ENCODE measurements at regions not wholly inside any gene's neighbourhood (a gene's known extent, or its start where the extent isn't known, plus 50 kb on each side); places are given as distances from the start of the nearest gene placed in this dataset.
"Not testable (repeated sequence)": the region's sequence is repeated elsewhere in the genome, so short reads cannot be mapped to it uniquely, and the experiment has no call there.

DNA sequence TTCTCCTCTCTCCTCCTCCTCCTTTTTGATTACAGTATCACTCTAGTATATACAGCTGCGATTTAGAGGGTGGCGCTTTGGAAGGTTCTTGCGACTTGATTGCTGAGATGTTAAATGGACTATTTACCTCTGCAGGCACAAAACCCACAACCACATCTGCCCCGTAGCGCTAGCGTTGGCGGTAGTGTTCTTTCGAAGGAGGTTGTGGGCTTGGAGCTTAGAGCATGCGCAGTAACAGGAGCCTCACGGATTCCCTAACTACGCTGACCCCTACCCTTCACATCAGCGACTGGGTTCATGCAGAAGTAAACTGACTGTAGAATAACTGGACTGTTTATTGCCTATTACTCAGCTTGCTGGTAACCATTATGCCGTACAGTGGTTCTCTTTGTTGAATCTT is 58.0 kb downstream of the CGGBP1 start:
- DNase-seq (ENCODE audit: low spot score): no peak

DNA sequence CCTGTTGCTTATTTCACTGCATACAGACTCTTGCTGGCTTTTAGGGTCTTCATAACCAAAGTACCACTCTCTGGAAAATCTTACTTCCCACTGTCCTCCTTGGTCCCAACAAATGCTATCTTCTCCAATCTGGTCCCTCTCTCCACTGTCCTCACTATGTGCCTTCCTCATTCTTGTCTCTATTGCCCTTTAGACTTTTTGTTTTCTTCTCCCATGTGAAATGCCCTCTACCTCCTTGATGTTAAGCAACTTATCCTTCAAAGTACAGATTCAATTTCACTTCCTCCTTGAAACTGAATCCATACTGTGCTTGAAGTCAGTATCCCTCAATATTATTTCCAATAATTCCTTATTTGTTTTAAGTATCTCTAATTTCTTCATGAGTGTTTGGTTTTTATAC is 60.8 kb downstream of the CGGBP1 start:
- no peak for DNase-seq (ENCODE audit: low spot score)

- DNase-seq (ENCODE audit: low spot score): no peak
These were observed 61.5 kb downstream of the CGGBP1 start for GRCh38 chr3:87997298-87997697.

- DNase-seq (ENCODE audit: low spot score): no peak
These were observed 61.9 kb downstream of the CGGBP1 start for GRCh38 chr3:87996882-87997281.

- DNase-seq (ENCODE audit: low spot score): no peak
These were observed 65.2 kb downstream of the CGGBP1 start for GRCh38 chr3:87993566-87993965.

- DNase-seq (ENCODE audit: low spot score): no peak
These were observed 70.9 kb downstream of the CGGBP1 start for GRCh38 chr3:87987952-87988351.

GRCh38 chr3:87982421-87982820 is 76.4 kb downstream of the CGGBP1 start:
- DNase-seq (ENCODE audit: low spot score): no peak

DNA sequence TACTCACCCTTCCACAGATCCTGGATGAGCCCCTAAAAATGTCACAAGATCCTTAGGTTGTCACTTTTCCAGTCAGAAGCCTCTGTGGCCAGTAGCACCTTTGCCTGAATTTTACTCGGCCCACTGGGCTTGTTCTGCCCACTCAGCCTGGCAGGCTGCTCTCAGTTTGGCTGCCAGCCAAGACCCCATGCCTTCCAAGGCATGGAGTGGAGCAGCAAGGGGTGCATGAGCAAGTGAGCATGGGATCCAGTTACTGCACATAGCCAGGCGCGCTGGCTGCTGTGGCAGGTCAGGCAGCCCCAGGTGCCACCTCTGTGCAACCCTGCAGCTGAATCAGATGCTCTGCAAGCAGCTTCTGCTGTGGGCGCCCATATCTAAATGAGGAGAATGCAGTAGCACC is 79.3 kb downstream of the CGGBP1 start:
- no peak for DNase-seq (ENCODE audit: low spot score)

DNA sequence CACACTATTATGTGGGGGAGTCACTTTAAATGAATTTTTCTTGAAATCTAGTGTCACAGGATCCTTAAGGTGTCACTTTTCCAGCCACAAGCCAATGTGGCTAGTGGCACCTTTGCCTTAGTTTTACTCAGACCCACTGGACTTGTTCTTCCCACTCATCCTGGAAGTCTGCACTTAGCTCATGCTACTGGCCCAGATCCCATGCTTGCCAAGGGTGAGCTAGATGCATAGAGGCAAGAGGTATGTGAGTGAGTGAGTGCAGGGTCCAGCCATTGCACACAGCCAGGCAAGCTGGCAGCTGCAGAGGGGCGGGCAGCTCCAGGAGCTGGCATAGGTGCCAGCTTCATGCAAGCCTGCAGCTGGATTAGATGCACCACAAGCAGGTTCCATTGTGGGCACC is 81.0 kb downstream of the CGGBP1 start:
- DNase-seq (ENCODE audit: low spot score): no peak

- no peak for DNase-seq (ENCODE audit: low spot score)
These were observed 83.1 kb downstream of the CGGBP1 start for GRCh38 chr3:87975716-87976115.

- no peak for DNase-seq (ENCODE audit: low spot score)
These were observed 84.9 kb downstream of the CGGBP1 start for GRCh38 chr3:87973906-87974305.

GRCh38 chr3:87969620-87970019 is 89.2 kb downstream of the CGGBP1 start:
- DNase-seq (ENCODE audit: low spot score): no peak

DNA sequence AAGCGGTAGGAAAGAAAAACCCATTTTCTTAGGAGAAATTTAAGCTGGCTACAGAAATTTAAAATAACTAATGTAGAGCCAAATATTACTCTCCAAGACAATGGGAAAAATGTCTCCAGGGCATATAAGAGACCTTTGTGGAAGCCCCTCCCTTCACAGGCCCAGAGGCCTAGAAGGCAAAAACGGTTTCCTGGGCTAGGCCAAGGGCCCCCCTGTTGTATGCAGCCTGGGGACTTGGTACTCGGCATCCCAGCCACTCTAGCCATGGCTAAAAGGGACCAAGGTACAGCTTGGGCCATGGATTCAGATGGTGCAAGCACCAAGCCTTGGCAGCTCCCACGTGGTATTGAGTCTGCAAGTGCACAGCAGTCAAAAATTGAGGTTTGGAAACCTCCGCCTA is 90.1 kb downstream of the CGGBP1 start:
- no peak for DNase-seq (ENCODE audit: low spot score)

- no peak for DNase-seq (ENCODE audit: low spot score)
These were observed 100.5 kb downstream of the CGGBP1 start for GRCh38 chr3:87958289-87958688.

- DNase-seq (ENCODE audit: low spot score): no peak
These were observed 101.2 kb downstream of the CGGBP1 start for GRCh38 chr3:87957575-87957974.

DNA sequence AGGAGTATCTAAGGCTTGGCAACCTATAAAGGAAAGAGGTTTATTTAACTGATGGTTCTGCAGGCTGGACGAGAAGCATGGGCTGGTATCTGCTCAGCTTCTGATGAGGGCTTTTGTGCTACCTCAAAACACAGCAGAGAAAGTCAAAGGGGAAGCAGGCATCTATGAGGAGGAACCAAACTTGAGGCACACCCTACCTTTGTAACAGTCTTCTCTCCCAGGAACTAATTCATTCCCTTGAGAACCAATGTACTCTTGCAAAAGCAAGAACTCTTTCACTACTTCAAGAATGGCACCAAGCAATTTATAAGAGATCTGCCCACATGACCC is 109.0 kb downstream of the CGGBP1 start:
- no peak for DNase-seq (ENCODE audit: low spot score)

DNA sequence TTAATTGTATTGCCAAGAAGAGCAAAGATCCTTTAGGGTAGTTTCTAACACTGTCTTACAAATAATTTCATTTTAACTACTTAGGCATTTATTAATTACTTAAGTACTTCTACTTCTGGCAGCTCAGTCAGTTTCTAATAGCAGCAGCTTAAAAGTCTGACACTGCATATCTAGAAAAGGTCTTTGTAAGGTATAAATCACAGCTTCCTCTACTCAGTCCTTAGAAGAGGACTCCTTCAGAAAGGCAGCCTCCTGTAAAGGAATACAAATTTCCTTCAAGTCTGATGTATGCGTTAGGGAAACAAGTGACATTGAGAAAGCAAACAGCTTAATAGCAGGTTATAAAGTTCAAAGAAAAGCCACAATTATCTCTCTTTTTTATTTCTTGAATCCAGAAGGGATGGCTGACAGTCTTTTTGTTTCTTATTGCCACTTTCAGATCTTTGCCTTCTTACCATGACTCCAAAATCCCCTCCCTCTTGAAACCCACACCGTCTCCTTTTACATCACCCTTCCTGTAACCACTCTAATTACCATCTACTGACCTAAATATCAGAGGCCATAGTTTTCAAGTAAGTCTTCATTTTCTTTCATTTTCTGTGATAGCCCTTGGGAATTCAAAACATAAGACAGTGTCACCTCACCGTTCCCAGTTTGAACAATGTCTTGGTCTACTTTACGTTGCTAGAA is 109.5 kb downstream of the CGGBP1 start:
- no peak for DNase-seq (ENCODE audit: low spot score)

GRCh38 chr3:87946007-87946406 is 112.8 kb downstream of the CGGBP1 start:
- not testable (repeated sequence) for DNase-seq (ENCODE audit: low spot score)

GRCh38 chr3:87942256-87942655 is 116.5 kb downstream of the CGGBP1 start:
- not testable (repeated sequence) for DNase-seq (ENCODE audit: low spot score)

DNA sequence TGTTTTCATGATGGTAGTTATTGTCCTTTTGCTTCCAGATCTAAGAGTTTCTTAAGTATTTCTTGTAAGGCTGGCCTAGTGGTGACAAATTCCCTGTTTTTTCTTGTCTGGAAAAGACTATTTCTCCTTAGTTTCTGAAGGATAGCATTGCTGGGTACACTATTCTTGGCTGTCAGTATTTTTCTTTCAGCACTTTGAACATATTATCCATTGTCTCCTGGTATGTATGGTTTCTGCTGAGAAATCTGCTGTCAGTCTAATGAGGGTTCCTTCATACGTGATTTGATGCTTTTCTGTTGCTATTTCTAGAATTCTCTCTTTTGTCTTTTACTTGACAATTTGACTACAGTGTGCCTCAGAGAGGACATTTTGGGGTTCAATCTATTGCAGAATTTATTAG is 134.3 kb downstream of the CGGBP1 start:
- no peak for DNase-seq (ENCODE audit: low spot score)

- DNase-seq (ENCODE audit: low spot score): no peak
These were observed 138.3 kb downstream of the CGGBP1 start for GRCh38 chr3:87920549-87920948.

GRCh38 chr3:87901141-87901540 is 157.7 kb downstream of the CGGBP1 start:
- DNase-seq (ENCODE audit: low spot score): no peak

GRCh38 chr3:87900061-87900460 is 158.7 kb downstream of the CGGBP1 start:
- no peak for DNase-seq (ENCODE audit: low spot score)

DNA sequence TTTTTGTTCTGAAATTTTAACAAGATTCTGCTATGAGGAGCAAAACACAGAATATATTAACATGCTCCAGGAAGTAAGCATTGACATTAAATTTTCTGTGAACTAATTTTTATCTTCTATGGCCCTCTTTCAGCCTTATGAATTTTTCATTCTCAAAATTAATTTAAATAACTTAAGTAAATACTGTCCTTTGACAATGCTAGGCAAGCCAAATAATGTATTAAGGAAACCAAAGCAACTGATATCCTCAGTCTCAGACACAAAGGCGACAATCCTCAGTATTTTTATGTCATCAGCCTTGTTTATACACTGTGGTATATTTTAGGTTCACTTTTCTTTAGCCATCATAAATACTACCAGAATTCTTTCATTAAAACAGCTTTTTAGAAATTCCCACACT is 159.8 kb downstream of the CGGBP1 start:
- DNase-seq (ENCODE audit: low spot score): no peak

DNA sequence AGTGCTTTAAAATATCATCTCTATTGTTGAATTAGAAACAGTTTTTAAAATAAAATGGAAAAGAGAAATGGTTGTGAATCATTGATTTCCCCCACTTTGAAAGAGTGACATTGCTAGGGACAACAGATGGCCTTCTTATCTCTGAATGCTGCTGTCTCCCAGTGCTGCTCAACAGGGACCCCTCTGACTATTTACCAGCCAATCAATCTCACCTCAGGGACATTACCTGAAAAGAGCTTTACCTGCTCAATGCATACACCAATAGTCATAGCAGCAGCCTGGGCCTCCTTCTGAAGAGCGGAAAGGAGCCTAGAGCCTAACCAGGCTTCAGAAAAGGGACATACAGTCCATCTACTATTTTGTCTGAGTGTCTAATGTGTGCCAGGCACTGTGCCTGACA is 162.8 kb downstream of the CGGBP1 start:
- no peak for DNase-seq (ENCODE audit: low spot score)

Measured in globus pallidus (tissue), 1 donor.